OCI-LY7 (cell line): ENCODE measurements at regions not wholly inside any gene's neighbourhood (a gene's known extent, or its start where the extent isn't known, plus 50 kb on each side); places are given as distances from the start of the nearest gene placed in this dataset.

Source experiments
- EZH2phosphoT487 ChIP-seq: fragments of 200-600 bp; sonication (generic); IDR thresholded peaks from 2 replicates; pipeline ENCODE4 v1.6.1; 2018; ENCODE audit warnings: low read depth, borderline replicate concordance, mild to moderate bottlenecking, mixed run types, antibody characterized with exemption, low read length, moderate library complexity, mixed read lengths
- TF ChIP-seq, protein P1 (sequence below): fragments of 200-600 bp; sonication (generic); conservative IDR thresholded peaks from 2 replicates; pipeline ENCODE4 v1.5.1; 2014; ENCODE audit warnings: mild to moderate bottlenecking, antibody characterized with exemption, low read length, moderate library complexity, mixed read lengths

GRCh38 chr6:145305670-145306069 lies 429.6 kb downstream of the EPM2A start:
- TF ChIP-seq, protein P1, sequence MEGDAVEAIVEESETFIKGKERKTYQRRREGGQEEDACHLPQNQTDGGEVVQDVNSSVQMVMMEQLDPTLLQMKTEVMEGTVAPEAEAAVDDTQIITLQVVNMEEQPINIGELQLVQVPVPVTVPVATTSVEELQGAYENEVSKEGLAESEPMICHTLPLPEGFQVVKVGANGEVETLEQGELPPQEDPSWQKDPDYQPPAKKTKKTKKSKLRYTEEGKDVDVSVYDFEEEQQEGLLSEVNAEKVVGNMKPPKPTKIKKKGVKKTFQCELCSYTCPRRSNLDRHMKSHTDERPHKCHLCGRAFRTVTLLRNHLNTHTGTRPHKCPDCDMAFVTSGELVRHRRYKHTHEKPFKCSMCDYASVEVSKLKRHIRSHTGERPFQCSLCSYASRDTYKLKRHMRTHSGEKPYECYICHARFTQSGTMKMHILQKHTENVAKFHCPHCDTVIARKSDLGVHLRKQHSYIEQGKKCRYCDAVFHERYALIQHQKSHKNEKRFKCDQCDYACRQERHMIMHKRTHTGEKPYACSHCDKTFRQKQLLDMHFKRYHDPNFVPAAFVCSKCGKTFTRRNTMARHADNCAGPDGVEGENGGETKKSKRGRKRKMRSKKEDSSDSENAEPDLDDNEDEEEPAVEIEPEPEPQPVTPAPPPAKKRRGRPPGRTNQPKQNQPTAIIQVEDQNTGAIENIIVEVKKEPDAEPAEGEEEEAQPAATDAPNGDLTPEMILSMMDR: no peak
- TF ChIP-seq EZH2phosphoT487: no peak
